Fibroblast of gingiva (primary cell): ENCODE measurements at regions not wholly inside any gene's neighbourhood (a gene's known extent, or its start where the extent isn't known, plus 50 kb on each side); places are given as distances from the start of the nearest gene placed in this dataset.

Experiments
- DNase-seq: peaks from one replicate; pipeline ENCODE4 v3.0.0-alpha.2; 2011; ENCODE audit warnings: low read depth

- DNase-seq, result peak; percentile 9
Observed at GRCh38 chr4:181637186-181638105, 605.8 kb upstream of the TENM3 start.

- DNase-seq, result no peak
Observed at GRCh38 chr4:181643466-181643865, 599.7 kb upstream of the TENM3 start.

- no peak for DNase-seq
Observed at GRCh38 chr4:181645489-181645888, 597.7 kb upstream of the TENM3 start.

- DNase-seq, result no peak
Observed at GRCh38 chr4:181646864-181647263, 596.3 kb upstream of the TENM3 start.

- peak; percentile 26 for DNase-seq
Observed at GRCh38 chr4:181647396-181648147, 595.6 kb upstream of the TENM3 start.

- DNase-seq, result no peak
Observed at GRCh38 chr4:181650033-181650825, 593.0 kb upstream of the TENM3 start.

- no peak for DNase-seq
Observed at GRCh38 chr4:181656748-181657147, 586.5 kb upstream of the TENM3 start.

GRCh38 chr4:181659202-181659601 lies 584.0 kb upstream of the TENM3 start:
- DNase-seq, result peak; percentile 28

GRCh38 chr4:181659876-181660275 lies 583.3 kb upstream of the TENM3 start:
- no peak for DNase-seq

GRCh38 chr4:181661090-181661489 lies 582.1 kb upstream of the TENM3 start:
- peak; percentile 57 for DNase-seq

- DNase-seq, result no peak
Observed at GRCh38 chr4:181661923-181662322, 581.3 kb upstream of the TENM3 start.

- DNase-seq, result peak; percentile 64
Observed at GRCh38 chr4:181662383-181662782, 580.8 kb upstream of the TENM3 start.

- DNase-seq, result no peak
Observed at GRCh38 chr4:181670506-181670905, 572.7 kb upstream of the TENM3 start.

GRCh38 chr4:181671672-181672071 lies 571.5 kb upstream of the TENM3 start:
- DNase-seq, result no peak

- no peak for DNase-seq
Observed at GRCh38 chr4:181672751-181673150, 570.5 kb upstream of the TENM3 start.

GRCh38 chr4:181674315-181674875 lies 568.8 kb upstream of the TENM3 start:
- DNase-seq, result peak; percentile 85

- DNase-seq, result no peak
Observed at GRCh38 chr4:181676546-181676945, 566.7 kb upstream of the TENM3 start.

- no peak for DNase-seq
Observed at GRCh38 chr4:181677201-181677600, 566.0 kb upstream of the TENM3 start.

GRCh38 chr4:181677621-181678020 lies 565.6 kb upstream of the TENM3 start:
- DNase-seq, result no peak

GRCh38 chr4:181679754-181680153 lies 563.4 kb upstream of the TENM3 start:
- no peak for DNase-seq

- no peak for DNase-seq
Observed at GRCh38 chr4:181682367-181683047, 560.7 kb upstream of the TENM3 start.
